ENCODE measurements at regions not wholly inside any gene's neighbourhood (a gene's known extent, or its start where the extent isn't known, plus 50 kb on each side); places are given as distances from the start of the nearest gene placed in this dataset.

- no peaks in the 10 kb centered on the region for H3K4me1 ChIP-seq
- TF ChIP-seq CTCF (IDR thresholded peaks at IDR 0.05) (no peak), POLR2A (IDR thresholded peaks at IDR 0.05) (no peak), POLR2AphosphoS5 (IDR thresholded peaks at IDR 0.05) (no peak)
- no peak for DNase-seq (ENCODE audit: low spot score in 2 of 2)
- H3K4me3 ChIP-seq: no peak overlapping the region
- H3K9me3 ChIP-seq: no peaks in the 10 kb centered on the region
- no peaks in the 10 kb centered on the region for H3K36me3 ChIP-seq
- intact Hi-C loops (cut with DNase I; ENCODE audit: low total_unique reads): no loop called here
- no peaks in the 10 kb centered on the region for H3K27me3 ChIP-seq
- no peak overlapping the region for H3K27ac ChIP-seq
Measured at GRCh38 chr3:8282541-8283165, 219.0 kb upstream of the LMCD1 start.

- Histone ChIP-seq H3K9me3 (no peaks in the 10 kb centered on the region), H3K36me3 (no peaks in the 10 kb centered on the region), H3K4me3 (no peak overlapping the region), H3K27me3 (no peaks in the 10 kb centered on the region), H3K27ac (no peak overlapping the region), H3K4me1 (no peaks in the 10 kb centered on the region)
- no peak for TF ChIP-seq CTCF (IDR thresholded peaks at IDR 0.05)
- TF ChIP-seq POLR2A (IDR thresholded peaks at IDR 0.05): no peak
- no peak for TF ChIP-seq POLR2AphosphoS5 (IDR thresholded peaks at IDR 0.05)
- intact Hi-C loops (cut with DNase I; ENCODE audit: low total_unique reads): no loop called here
- DNase-seq (ENCODE audit: low spot score in 2 of 2): no peak
Measured at GRCh38 chr3:8283193-8283592, 218.4 kb upstream of the LMCD1 start.

GRCh38 chr3:8286086-8286485 is 215.5 kb upstream of the LMCD1 start:
- H3K36me3 ChIP-seq: no peaks in the 10 kb centered on the region
- intact Hi-C loops (cut with DNase I; ENCODE audit: low total_unique reads): no loop called here
- H3K4me3 ChIP-seq: no peak overlapping the region
- no peak for DNase-seq (ENCODE audit: low spot score in 2 of 2)
- H3K9me3 ChIP-seq: no peaks in the 10 kb centered on the region
- H3K27ac ChIP-seq: no peak overlapping the region
- TF ChIP-seq POLR2AphosphoS5 (IDR thresholded peaks at IDR 0.05): no peak
- no peak for TF ChIP-seq CTCF (IDR thresholded peaks at IDR 0.05)
- TF ChIP-seq POLR2A (IDR thresholded peaks at IDR 0.05): no peak
- no peaks in the 10 kb centered on the region for H3K27me3 ChIP-seq
- H3K4me1 ChIP-seq: no peaks in the 10 kb centered on the region

- TF ChIP-seq POLR2A (IDR thresholded peaks at IDR 0.05) (no peak), CTCF (IDR thresholded peaks at IDR 0.05) (no peak), POLR2AphosphoS5 (IDR thresholded peaks at IDR 0.05) (no peak)
- H3K27ac ChIP-seq: no peak overlapping the region
- H3K4me1 ChIP-seq: no peaks in the 10 kb centered on the region
- no peaks in the 10 kb centered on the region for H3K9me3 ChIP-seq
- H3K36me3 ChIP-seq: no peaks in the 10 kb centered on the region
- no peak overlapping the region for H3K4me3 ChIP-seq
- DNase-seq (ENCODE audit: low spot score in 2 of 2): no peak
- intact Hi-C loops (cut with DNase I; ENCODE audit: low total_unique reads): no loop called here
- no peaks in the 10 kb centered on the region for H3K27me3 ChIP-seq
Measured at GRCh38 chr3:8286749-8287148, 214.9 kb upstream of the LMCD1 start.

GRCh38 chr3:8290611-8291010 is 211.0 kb upstream of the LMCD1 start:
- Histone ChIP-seq H3K27me3 (no peaks in the 10 kb centered on the region), H3K27ac (no peak overlapping the region), H3K36me3 (no peaks in the 10 kb centered on the region), H3K4me3 (no peak overlapping the region), H3K9me3 (no peaks in the 10 kb centered on the region), H3K4me1 (no peaks in the 10 kb centered on the region)
- DNase-seq (ENCODE audit: low spot score in 2 of 2): no peak
- intact Hi-C loops (cut with DNase I; ENCODE audit: low total_unique reads): no loop called here
- TF ChIP-seq POLR2AphosphoS5 (IDR thresholded peaks at IDR 0.05) (no peak), CTCF (IDR thresholded peaks at IDR 0.05) (no peak), POLR2A (IDR thresholded peaks at IDR 0.05) (no peak)
